ENCODE measurements at regions not wholly inside any gene's neighbourhood (a gene's known extent, or its start where the extent isn't known, plus 50 kb on each side); places are given as distances from the start of the nearest gene placed in this dataset.

DNA sequence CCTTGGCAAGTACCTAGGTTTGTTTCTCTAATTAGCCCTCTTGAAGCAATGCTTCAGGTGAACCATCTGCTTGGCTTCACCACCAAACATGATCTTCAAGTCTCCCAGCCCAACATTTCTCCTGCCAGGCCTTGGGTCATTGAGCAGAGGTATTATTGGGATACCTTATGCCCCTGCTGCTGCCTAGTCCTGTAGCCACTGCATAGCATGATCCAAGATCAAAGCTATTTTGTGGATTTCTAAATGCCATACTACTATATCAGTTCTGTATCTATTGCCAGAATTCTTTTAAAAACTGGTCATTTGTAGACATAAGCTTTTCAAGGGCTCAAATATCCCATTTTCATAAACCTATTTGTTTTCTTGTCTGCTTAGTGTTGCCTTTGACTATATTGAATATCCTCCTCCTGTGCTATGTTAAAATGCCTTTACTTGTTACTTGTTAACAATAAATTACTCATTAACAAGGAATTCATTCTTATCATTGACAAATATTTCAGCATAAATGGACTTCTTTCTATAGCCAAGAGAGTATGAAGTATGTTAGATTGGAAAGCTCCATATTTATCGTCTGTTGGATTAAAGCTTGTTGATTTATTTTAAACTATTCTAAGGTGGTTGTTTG is 204.5 kb upstream of the RBBP8 start:
- TF ChIP-seq, protein P1, sequence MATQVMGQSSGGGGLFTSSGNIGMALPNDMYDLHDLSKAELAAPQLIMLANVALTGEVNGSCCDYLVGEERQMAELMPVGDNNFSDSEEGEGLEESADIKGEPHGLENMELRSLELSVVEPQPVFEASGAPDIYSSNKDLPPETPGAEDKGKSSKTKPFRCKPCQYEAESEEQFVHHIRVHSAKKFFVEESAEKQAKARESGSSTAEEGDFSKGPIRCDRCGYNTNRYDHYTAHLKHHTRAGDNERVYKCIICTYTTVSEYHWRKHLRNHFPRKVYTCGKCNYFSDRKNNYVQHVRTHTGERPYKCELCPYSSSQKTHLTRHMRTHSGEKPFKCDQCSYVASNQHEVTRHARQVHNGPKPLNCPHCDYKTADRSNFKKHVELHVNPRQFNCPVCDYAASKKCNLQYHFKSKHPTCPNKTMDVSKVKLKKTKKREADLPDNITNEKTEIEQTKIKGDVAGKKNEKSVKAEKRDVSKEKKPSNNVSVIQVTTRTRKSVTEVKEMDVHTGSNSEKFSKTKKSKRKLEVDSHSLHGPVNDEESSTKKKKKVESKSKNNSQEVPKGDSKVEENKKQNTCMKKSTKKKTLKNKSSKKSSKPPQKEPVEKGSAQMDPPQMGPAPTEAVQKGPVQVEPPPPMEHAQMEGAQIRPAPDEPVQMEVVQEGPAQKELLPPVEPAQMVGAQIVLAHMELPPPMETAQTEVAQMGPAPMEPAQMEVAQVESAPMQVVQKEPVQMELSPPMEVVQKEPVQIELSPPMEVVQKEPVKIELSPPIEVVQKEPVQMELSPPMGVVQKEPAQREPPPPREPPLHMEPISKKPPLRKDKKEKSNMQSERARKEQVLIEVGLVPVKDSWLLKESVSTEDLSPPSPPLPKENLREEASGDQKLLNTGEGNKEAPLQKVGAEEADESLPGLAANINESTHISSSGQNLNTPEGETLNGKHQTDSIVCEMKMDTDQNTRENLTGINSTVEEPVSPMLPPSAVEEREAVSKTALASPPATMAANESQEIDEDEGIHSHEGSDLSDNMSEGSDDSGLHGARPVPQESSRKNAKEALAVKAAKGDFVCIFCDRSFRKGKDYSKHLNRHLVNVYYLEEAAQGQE (IDR thresholded peaks at IDR 0.05; ENCODE audit: insufficient read depth in 1 of 2, low read depth in 2 of 2, low read length in 2 of 2): no peak
- TF ChIP-seq POLR2AphosphoS5 (IDR thresholded peaks at IDR 0.05; ENCODE audit: low read depth, low read length) (no peak), FOXP2 (optimal IDR thresholded peaks at IDR 0.05; ENCODE audit: borderline replicate concordance, extremely low read depth, extremely low read length, insufficient read depth) (no peak), SIN3A (IDR thresholded peaks at IDR 0.05; ENCODE audit: borderline replicate concordance, insufficient read depth, low read length) (no peak), TAF1 (IDR thresholded peaks at IDR 0.05; ENCODE audit: borderline replicate concordance, insufficient read depth, low read length) (no peak)

DNA sequence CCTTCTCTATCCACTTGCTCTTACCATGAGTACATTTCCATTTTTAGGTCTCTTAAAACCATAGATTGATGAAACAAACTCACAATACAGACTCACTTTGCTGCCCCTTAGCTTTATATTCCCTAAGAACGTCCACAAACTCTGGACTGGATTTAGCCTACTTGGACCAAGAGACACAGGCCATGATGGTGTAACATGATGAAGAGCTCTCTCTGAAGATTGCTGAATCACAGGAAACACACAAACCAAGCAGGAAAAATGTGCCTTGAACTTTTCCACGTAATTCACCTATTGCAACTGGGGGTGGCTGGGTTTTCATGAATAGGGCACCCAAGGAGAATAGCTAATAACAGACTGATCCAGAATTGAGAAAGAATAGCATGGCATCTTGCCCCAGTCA is 201.7 kb upstream of the RBBP8 start:
- TF ChIP-seq, protein P1 (IDR thresholded peaks at IDR 0.05; ENCODE audit: insufficient read depth in 1 of 2, low read depth in 2 of 2, low read length in 2 of 2): no peak
- TF ChIP-seq SIN3A (IDR thresholded peaks at IDR 0.05; ENCODE audit: borderline replicate concordance, insufficient read depth, low read length) (no peak), TAF1 (IDR thresholded peaks at IDR 0.05; ENCODE audit: borderline replicate concordance, insufficient read depth, low read length) (no peak), POLR2AphosphoS5 (IDR thresholded peaks at IDR 0.05; ENCODE audit: low read depth, low read length) (no peak), FOXP2 (optimal IDR thresholded peaks at IDR 0.05; ENCODE audit: borderline replicate concordance, extremely low read depth, extremely low read length, insufficient read depth) (no peak)

DNA sequence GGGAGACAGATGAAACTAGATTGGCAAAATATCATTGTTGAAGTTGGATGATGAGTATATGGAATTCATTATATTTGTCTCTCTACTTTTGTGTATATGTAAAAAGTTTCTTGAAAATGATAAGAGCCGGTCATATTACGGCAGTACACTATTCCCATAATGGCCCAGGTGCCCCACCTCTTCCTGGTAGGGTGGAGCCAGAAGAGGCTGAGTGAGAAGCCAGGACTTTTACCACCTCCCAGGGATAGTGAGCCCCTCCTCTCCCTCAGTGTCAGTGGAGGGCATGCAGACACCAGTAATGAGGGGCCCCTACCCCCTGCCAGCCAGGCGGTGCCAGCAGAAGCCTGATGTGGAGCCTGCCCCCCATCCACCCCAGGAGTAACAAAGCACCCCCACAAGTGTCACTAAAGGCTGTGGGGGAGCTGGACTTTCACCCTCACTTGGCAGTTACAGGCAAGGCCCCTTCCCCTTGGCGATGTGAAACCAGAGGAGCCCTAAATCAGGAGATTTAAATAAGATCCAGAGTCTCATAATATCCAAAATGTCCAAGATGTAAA is 198.9 kb upstream of the RBBP8 start:
- TF ChIP-seq TAF1 (IDR thresholded peaks at IDR 0.05; ENCODE audit: borderline replicate concordance, insufficient read depth, low read length) (no peak), SIN3A (IDR thresholded peaks at IDR 0.05; ENCODE audit: borderline replicate concordance, insufficient read depth, low read length) (no peak), POLR2AphosphoS5 (IDR thresholded peaks at IDR 0.05; ENCODE audit: low read depth, low read length) (no peak), FOXP2 (optimal IDR thresholded peaks at IDR 0.05; ENCODE audit: borderline replicate concordance, extremely low read depth, extremely low read length, insufficient read depth) (no peak)
- TF ChIP-seq, protein P1 (IDR thresholded peaks at IDR 0.05; ENCODE audit: insufficient read depth in 1 of 2, low read depth in 2 of 2, low read length in 2 of 2): no peak

DNA sequence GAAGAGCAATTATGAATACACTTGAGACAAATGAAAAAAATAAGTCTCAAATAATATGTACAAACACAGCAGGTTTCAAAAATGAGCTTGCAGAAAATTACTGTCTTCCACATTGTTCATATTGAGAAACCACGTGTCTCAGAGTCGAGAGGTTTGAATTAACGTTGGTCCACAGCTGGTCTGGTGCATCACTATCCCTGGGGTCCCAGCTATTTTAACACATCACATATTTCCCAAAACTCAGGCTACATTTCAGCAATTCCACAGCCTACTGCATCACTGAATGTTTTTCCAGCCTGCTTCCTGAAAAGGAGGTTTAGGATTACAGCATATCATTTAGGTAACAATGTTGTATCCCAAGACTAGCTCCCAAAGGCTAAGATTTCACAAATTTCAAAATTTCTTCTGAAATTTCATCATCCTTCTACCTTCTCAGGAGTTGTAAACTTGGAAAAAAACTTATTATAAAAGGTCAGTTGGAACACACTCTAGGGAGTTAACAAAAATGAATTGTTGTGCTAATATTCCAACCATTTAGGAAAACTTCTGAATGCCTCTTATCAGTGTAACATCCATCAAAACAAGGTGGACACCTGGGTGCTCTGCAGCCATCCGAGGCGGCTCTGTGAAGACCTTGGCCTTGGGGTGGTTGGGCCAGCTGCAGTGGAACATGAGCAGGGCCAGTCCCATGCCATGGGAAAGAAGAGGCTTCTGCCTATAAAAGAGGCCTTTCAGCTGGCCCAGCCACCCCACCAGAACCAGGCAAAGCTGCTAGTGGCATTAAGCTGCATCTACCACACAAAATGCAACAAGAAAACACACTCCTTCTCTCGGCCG is 198.1 kb upstream of the RBBP8 start:
- TF ChIP-seq POLR2AphosphoS5 (IDR thresholded peaks at IDR 0.05; ENCODE audit: low read depth, low read length) (no peak), SIN3A (IDR thresholded peaks at IDR 0.05; ENCODE audit: borderline replicate concordance, insufficient read depth, low read length) (no peak), TAF1 (IDR thresholded peaks at IDR 0.05; ENCODE audit: borderline replicate concordance, insufficient read depth, low read length) (no peak), FOXP2 (optimal IDR thresholded peaks at IDR 0.05; ENCODE audit: borderline replicate concordance, extremely low read depth, extremely low read length, insufficient read depth) (no peak)
- TF ChIP-seq, protein P1 (IDR thresholded peaks at IDR 0.05; ENCODE audit: insufficient read depth in 1 of 2, low read depth in 2 of 2, low read length in 2 of 2): no peak
